ENCODE measurements at regions not wholly inside any gene's neighbourhood (a gene's known extent, or its start where the extent isn't known, plus 50 kb on each side); places are given as distances from the start of the nearest gene placed in this dataset.

DNA sequence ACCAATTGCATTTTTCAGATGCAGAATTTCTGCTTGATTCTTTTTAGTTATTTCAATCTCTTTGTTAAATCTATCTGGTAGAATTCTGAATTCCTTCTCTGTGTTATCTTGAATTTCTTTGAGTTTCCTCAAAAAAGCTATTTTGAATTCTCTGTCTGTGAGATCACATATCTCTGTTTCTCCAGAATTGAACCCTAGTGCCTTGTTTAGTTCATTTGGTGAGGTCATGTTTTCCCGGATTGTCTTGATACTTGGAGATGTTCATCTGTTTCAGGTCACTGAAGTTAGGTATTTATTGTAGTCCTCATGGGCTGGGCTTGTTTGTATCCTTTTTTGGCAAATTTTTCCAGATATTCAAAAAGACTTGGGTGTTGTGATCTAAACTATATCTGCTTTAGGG is 202.9 kb upstream of the SERP2 start:
- Mint-ChIP-seq H3K4me3 (no peak overlapping the region), H3K27me3 (ENCODE audit: insufficient read depth, low read depth, poor library complexity) (no peaks in the 10 kb centered on the region), H3K9me3 (no peaks in the 10 kb centered on the region), H3K27ac (no peak overlapping the region), H3K36me3 (ENCODE audit: low read depth) (no peaks in the 10 kb centered on the region; the same call in 2 of the 3 replicates), H3K4me1 (peaks cover 3% of the 10 kb centered on the region; the same call in 1 of the 3 replicates)
- no peak overlapping the region for H3K27ac ChIP-seq (ENCODE audit: low read depth)
- H3K27me3 ChIP-seq (ENCODE audit: insufficient read depth), result no peaks in the 10 kb centered on the region
- H3K4me1 ChIP-seq (ENCODE audit: insufficient read depth), result no peaks in the 10 kb centered on the region
- H3F3A ChIP-seq (replicated peaks; ENCODE audit: low read depth), result no peaks in the 10 kb centered on the region
- TF ChIP-seq POLR2AphosphoS5 (IDR thresholded peaks at IDR 0.05; ENCODE audit: low read depth) (no peak), EZH2 (IDR thresholded peaks at IDR 0.05; ENCODE audit: low read depth, unreplicated experiment) (no peak)
- TF ChIP-seq, protein P1, sequence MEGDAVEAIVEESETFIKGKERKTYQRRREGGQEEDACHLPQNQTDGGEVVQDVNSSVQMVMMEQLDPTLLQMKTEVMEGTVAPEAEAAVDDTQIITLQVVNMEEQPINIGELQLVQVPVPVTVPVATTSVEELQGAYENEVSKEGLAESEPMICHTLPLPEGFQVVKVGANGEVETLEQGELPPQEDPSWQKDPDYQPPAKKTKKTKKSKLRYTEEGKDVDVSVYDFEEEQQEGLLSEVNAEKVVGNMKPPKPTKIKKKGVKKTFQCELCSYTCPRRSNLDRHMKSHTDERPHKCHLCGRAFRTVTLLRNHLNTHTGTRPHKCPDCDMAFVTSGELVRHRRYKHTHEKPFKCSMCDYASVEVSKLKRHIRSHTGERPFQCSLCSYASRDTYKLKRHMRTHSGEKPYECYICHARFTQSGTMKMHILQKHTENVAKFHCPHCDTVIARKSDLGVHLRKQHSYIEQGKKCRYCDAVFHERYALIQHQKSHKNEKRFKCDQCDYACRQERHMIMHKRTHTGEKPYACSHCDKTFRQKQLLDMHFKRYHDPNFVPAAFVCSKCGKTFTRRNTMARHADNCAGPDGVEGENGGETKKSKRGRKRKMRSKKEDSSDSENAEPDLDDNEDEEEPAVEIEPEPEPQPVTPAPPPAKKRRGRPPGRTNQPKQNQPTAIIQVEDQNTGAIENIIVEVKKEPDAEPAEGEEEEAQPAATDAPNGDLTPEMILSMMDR (conservative IDR thresholded peaks at IDR 0.05; ENCODE audit: low read depth in 2 of 2), result no peak
- no peaks in the 10 kb centered on the region for H3K9me2 ChIP-seq (ENCODE audit: insufficient read depth)
- no peaks in the 10 kb centered on the region for H4K20me1 ChIP-seq (replicated peaks; ENCODE audit: insufficient read depth)
- H2AFZ ChIP-seq, result no peak overlapping the region
- no peaks in the 10 kb centered on the region for H3K79me2 ChIP-seq (replicated peaks; ENCODE audit: insufficient read depth)
- H3K4me2 ChIP-seq, result no peak overlapping the region
- ATAC-seq (no peak), DNase-seq (ENCODE audit: low spot score) (no peak)
- H3K4me3 ChIP-seq, result no peak overlapping the region
- H3K36me3 ChIP-seq (ENCODE audit: insufficient read depth), result no peaks in the 10 kb centered on the region

DNA sequence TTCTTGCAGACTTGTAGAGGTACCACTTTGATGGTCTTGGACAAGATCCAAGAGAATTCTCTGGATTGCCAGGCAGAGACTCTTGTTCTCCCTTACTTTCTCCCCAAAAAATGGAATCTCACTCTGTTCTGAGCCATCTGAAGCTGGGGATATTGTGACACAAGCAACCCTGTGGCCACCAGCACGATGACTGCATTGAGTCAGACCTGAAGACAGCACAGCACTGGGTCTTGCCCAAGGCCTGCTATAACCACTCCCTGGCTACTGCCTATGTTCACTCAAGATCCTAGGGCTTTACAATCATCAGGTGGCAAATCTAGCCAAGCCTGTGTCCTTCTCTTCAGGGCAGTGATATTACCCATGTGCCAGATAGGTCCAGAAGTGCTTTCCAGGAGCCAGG is 202.5 kb upstream of the SERP2 start:
- Histone ChIP-seq H3K9me2 (ENCODE audit: insufficient read depth) (no peaks in the 10 kb centered on the region), H3K27me3 (ENCODE audit: insufficient read depth) (no peaks in the 10 kb centered on the region), H4K20me1 (replicated peaks; ENCODE audit: insufficient read depth) (no peaks in the 10 kb centered on the region), H3K36me3 (ENCODE audit: insufficient read depth) (no peaks in the 10 kb centered on the region), H3K4me3 (no peak overlapping the region), H3K79me2 (replicated peaks; ENCODE audit: insufficient read depth) (no peaks in the 10 kb centered on the region), H3K4me1 (ENCODE audit: insufficient read depth) (no peaks in the 10 kb centered on the region), H3F3A (replicated peaks; ENCODE audit: low read depth) (no peaks in the 10 kb centered on the region), H3K27ac (ENCODE audit: low read depth) (no peak overlapping the region), H2AFZ (no peak overlapping the region), H3K4me2 (no peak overlapping the region)
- H3K27me3 Mint-ChIP-seq (ENCODE audit: insufficient read depth, low read depth, poor library complexity), result peaks cover 2% of the 10 kb centered on the region
- no peak overlapping the region for H3K27ac Mint-ChIP-seq
- H3K4me3 Mint-ChIP-seq, result no peak overlapping the region
- no peak for DNase-seq (ENCODE audit: low spot score)
- no peak for TF ChIP-seq ZNF331 (CRISPR knock-in tag; IDR thresholded peaks at IDR 0.05; ENCODE audit: low read depth)
- TF ChIP-seq, protein P2, sequence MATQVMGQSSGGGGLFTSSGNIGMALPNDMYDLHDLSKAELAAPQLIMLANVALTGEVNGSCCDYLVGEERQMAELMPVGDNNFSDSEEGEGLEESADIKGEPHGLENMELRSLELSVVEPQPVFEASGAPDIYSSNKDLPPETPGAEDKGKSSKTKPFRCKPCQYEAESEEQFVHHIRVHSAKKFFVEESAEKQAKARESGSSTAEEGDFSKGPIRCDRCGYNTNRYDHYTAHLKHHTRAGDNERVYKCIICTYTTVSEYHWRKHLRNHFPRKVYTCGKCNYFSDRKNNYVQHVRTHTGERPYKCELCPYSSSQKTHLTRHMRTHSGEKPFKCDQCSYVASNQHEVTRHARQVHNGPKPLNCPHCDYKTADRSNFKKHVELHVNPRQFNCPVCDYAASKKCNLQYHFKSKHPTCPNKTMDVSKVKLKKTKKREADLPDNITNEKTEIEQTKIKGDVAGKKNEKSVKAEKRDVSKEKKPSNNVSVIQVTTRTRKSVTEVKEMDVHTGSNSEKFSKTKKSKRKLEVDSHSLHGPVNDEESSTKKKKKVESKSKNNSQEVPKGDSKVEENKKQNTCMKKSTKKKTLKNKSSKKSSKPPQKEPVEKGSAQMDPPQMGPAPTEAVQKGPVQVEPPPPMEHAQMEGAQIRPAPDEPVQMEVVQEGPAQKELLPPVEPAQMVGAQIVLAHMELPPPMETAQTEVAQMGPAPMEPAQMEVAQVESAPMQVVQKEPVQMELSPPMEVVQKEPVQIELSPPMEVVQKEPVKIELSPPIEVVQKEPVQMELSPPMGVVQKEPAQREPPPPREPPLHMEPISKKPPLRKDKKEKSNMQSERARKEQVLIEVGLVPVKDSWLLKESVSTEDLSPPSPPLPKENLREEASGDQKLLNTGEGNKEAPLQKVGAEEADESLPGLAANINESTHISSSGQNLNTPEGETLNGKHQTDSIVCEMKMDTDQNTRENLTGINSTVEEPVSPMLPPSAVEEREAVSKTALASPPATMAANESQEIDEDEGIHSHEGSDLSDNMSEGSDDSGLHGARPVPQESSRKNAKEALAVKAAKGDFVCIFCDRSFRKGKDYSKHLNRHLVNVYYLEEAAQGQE (IDR thresholded peaks at IDR 0.05; ENCODE audit: unreplicated experiment), result no peak
- no peak for TF ChIP-seq EZH2 (IDR thresholded peaks at IDR 0.05; ENCODE audit: low read depth, unreplicated experiment)
- no peak for TF ChIP-seq POLR2AphosphoS5 (IDR thresholded peaks at IDR 0.05; ENCODE audit: low read depth)
- H3K4me1 Mint-ChIP-seq, result peaks cover 3% of the 10 kb centered on the region; the same call in 1 of the 3 replicates
- ATAC-seq, result no peak
- H3K36me3 Mint-ChIP-seq (ENCODE audit: low read depth), result no peaks in the 10 kb centered on the region; the same call in 2 of the 3 replicates
- no peaks in the 10 kb centered on the region for H3K9me3 Mint-ChIP-seq
